ENCODE measurements at regions not wholly inside any gene's neighbourhood (a gene's known extent, or its start where the extent isn't known, plus 50 kb on each side); places are given as distances from the start of the nearest gene placed in this dataset.

DNA sequence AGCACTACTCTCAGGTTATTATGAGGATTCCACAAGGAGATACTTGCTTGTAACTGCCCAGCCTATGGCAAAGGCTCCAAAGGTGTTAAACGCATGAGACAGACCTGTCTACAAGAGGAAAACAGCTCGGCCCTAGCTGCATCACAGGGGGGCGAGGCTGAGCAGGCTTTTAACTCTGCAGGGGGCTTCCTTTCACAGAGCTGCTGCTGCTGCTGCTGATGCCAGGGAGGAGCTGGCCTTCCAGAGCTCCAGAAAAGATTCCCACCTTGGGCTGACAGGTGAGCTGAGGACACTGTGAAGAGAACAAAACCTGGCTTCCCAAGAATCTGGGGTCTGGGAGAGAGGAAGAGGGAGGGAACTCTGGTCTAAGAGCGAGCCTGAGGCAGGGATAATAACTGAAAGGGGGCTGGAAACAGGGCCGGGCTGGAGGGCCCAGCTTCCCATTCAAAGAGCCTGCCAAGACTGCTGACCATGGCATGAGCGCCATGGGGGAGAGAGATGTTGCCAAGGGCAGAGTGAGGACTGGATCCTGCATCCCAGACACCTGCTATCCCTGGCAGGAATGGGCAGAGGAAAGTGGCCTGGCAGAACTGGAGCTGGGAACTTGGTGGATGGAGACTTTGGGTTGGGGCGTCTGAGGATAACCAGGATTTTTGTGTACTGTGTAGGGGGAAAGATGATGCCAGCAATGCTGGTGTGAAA is 211.1 kb upstream of the LRFN2 start:
- no peak for DNase-seq (ENCODE audit: low spot score)

DNA sequence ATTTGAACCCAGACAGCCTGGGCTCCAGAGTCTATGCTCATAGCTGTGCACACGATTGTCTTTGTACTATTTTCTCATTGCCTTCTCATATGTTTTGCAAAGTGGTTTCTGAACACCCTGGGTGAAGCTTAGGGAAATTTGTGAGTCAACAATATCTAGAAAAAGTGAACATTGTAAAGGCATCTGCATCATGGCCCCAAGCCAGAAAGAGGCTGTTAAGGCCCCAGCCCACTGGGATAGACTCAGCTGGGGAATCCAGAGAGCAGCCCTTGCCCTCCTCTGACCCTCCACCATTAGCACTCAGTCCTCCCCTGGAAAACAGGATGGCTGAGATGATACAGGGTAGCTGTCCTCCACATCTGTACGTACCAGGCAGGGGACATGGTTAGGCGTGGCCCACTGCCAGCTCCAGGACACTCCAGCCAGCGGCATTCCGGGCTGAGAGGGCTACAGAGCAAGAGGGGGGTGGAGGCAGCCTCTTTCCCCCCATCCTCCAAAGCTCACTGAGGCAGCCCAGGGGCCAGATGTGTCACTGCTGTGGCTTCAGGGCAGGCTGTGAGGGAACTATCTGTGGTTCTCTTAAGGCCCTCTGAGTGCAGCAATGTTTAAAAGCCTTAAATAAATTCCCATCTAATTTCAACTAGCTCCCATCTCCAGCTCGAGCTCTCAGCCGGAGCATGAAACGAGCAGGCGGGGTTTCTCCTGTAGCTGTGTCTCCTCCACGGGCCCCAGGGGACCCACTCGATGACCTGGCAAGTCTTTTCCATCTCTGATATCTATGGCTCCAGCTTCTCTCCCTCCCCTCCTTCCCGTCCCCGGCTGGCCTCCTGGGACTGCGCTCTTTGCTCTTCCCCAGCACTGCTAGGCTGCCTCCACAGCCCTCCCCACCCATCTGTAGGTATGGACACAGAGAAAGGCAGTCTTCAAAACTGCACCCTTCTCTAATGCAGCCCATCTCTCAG is 209.4 kb upstream of the LRFN2 start:
- DNase-seq (ENCODE audit: low spot score) = no peak

DNA sequence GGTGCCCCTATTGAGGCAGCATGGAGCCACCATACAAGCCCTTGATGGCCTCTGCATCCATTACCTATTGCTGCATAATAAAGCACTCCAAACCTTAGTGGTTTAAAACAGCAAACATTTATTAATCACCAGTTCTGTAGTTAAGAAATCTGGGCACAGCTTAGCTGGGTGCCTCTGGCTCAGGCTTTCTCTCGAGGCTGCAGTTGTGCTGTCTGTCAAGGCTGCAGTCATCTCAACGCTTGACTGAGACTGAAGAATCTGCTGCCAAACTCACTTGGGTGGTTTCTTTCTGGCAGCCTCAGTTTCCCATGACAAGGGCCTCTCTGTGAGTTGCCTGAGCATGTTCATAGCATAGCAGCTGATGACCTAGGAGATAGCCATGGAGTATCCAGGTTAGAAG is 207.4 kb upstream of the LRFN2 start:
- no peak for DNase-seq (ENCODE audit: low spot score)

DNA sequence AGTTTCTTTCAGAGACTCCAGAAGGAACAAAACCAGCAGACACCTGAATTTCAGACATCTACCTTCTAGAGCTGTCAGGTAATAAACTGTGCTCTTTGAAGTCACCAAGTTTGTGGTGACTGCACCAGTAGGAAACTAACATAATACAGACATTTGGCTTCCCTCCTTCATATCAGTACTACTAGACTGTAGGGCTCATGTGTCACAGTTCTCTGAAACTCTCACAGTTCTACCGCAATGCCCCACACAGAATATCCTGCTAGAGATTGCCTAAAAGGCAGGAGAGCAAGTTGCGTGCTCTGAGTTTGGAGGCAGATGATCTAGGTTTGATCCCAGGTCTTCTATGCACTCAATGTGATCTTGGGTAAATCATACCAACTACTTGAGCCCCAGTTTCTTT is 205.0 kb upstream of the LRFN2 start:
- no peak for DNase-seq (ENCODE audit: low spot score)

DNA sequence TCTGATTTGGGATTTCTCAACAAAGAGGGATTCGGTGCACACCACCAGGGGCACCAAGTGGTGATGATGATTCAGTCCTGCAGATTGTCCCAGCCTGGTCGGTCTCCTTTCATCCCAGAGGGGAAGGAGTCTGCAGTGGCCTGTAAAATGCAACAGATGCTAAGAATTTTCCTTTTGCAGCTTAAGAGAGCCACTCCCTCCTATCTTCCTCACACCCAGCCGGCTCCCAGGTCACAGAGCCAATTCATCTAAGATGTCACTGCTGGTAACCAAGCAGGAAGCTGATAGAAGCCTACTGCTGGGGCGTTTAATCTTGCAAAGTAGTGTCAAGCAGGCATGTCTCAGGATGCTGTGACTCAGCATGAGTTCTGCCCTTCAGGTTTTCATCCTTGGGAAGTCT is 203.8 kb upstream of the LRFN2 start:
- DNase-seq (ENCODE audit: low spot score) = no peak

DNA sequence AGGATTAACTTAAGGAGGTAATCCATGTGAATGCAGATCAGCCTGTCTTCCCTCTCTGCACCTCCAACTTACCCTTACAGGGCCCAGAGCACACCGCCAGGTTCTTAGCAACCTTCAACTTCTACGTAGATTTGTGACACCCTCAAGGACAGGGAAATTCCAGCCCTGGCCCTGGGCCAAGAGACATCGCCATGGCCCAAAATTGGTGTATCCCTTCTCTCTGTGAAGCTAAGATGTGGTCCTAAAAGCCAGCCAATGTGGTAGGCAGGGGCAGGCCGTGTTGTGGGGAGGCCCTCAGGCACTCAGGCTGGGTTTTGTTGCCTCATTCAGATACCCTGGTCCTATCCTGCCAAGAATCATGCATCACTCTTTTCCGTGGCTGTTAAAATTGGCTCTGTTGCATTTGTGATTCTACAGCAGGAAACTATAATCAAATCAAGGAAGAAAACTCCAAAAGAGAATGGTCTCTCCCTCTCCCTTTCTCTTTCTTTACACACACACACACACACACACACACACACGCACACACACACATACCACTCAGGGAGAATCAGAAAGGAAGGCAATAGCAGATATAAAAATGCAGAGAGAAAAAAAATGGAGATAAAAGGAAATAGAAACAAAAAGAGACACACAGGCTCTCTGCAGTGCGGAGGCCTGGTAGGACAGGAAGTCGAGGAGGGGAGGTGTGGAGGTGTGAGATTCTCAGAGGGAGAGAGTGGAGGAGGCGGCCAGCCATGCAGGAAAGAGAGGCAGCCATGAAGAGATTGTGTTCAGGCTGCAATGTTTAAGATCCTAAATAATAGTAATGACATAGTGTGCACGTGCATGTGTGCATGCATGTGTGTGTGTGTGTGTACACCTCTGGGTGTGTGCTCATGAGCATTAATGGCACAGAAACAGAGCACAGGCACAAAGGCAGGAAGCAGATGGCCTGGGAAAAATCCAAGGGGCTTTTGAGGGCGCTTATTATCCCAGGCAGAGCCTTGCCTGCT is 201.8 kb upstream of the LRFN2 start:
- DNase-seq (ENCODE audit: low spot score) = no peak

DNA sequence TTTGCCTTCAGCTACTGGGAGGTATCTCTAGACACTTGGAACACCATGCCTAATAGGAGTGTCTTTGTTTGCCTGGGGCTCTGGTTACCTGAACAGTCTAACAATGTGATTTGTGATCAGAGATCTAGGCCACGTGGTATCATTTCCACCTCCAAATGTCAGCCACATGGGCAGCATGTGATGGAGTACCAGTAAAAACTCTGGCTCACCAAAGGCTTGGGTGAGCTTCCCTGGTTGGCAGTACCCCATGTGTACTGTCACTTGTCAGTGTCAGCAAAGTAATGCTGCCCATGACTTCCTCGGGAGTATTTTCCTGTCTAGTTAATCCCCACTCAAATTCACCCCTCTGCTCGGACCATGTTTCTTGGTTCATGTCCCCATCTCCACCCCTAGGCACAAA is 195.2 kb upstream of the LRFN2 start:
- no peak for DNase-seq (ENCODE audit: low spot score)

DNA sequence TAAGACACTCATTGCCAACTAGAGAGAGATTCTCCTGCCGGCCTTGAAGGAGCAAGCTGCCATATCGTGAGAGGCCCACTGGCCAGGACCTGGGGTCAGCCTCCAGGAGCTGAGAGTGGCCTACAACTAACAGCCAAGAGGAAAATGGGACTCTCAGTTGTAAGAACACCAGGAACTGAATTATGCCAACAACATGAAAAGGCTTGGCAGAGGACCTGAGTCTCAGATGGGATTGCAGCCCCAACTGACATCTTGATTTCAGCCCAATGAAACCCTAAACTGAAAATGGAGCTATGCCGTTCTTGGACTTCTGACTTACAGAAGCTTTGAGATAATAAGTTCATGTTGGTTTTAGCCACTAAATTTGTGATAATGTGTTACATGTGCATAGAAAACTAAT is 193.5 kb upstream of the LRFN2 start:
- no peak for DNase-seq (ENCODE audit: low spot score)

DNA sequence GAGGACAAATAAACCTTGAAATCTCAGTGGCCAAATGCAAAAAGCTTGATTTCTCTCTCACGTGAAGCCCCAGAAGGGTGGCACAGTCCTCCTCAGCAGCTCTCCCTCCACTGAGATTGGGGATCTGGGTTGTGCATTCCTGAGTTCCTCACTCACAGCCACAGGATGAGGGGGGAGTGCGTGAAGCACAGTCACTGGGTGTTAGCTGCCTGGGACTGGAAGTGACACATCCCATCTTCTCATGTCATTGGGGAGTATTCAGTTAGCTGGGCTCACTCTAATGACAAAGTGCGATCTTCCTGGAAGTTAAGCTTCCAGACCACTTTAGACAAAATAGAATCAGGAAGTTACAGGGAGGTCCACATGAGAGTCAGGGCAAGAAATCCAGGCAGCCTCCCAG is 192.2 kb upstream of the LRFN2 start:
- DNase-seq (ENCODE audit: low spot score) = no peak

DNA sequence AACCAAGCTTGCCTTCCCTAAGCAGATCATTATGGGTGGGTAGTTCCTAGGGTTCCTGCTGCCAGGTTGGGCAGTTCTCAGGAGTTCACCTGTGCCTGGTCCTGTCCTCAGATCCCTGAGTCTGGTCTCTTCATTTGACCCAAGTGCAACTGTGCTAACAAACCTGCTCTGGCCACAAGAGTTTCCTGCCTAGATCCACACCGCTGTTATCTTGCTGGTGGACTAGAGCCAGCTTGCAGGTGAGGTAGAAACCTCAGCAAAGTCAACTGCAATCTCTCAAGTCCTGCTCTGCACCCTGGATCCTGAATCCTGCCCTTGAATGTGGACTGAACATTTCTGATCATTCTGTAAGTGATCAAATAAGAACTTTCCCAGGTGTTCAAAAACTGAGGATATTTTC is 191.8 kb upstream of the LRFN2 start:
- DNase-seq (ENCODE audit: low spot score) = no peak

DNA sequence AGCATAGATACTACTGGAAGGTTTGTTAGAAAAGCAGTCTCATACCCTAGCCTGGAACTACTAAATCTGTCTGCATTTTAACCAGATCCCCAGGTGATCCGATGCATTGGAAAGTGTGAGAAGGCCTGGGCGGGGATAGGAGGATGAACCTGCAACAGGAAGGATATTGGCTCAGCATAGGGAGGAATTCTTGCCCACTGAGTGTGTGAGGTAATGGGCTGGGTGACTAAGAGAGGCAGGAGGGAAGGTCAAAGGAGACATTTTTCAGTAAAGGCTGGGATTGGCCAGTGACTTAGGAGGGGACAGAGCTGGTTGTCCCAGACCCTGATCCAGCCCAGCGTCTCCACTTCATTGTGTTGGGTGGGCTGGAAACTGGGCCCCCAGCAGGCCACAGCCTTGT is 191.0 kb upstream of the LRFN2 start:
- no peak for DNase-seq (ENCODE audit: low spot score)

DNA sequence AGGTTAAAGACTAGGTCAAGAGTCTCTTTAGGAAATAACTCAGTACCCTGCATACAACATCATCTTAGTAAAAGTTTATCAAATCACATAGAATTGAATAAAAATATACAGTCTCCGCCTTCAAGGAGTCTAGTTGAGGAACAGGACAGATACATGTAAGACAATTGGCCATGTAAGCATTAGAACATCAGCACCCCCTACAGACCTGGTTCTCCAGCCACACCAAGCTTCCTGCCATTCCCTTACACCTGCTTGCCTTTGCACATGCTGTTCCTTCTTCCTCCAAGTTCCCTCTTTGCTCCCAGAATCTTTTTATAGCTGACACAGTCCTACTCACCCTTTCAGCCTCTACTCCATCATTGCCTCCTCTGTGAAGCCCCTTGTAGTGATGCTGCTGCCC is 187.8 kb upstream of the LRFN2 start:
- DNase-seq (ENCODE audit: low spot score) = no peak

DNA sequence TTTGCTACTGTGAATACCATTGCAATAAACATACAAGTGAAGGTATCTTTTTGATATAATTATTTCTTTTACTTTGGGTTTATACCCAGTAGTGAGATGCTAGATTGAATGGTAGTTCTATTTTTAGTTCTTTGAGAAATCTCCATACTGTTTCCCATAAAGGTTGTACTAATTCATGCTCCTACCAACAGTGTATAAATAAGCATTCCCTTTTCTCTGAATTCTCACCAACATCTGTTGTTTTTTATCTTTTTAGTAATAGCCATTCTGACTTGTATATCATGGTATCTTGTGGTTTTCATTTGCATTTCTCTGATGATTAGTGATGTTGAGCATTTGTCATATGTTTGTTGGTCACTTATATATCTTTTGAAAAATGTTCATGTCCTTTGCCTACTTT is 183.6 kb upstream of the LRFN2 start:
- no peak for DNase-seq (ENCODE audit: low spot score)

DNA sequence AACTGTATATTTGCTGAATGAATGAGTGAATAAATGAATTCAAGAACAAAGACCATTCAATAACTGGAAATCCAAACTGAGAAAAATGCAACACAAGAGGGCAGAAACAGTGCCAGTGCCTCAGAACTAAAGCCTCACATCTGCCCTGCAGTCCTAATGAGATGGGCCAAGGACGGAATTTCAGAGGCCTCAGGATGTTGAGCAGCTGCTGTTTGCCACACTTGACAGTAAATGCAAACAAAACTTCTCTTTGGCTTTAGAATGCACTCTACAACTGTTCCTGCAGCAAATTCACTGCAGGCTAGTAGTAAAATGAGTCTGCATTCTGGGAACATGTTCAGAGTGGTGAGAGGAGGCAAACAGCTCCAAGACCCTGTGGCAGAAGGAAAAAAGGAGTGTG is 177.6 kb upstream of the LRFN2 start:
- peak; percentile 24 for DNase-seq (ENCODE audit: low spot score)

DNA sequence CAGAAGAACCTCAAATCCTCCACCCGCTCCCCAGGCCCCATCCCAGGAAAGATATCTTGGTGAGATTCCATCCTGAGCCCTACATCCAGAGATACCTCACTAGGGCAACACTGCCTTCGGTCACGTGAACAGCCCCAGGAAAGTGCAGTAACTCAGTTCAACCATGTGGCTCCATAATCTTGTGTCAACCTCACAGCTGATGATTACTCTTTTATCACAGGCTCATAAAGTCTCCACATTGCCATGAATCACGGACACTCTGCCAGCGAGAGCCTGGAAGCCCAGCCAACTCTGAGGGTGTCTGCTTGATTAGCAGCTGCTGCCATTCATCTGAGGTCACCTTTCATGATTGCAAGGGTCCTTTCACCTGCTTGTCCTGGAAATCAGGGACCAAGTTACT is 175.8 kb upstream of the LRFN2 start:
- DNase-seq (ENCODE audit: low spot score) = no peak

DNA sequence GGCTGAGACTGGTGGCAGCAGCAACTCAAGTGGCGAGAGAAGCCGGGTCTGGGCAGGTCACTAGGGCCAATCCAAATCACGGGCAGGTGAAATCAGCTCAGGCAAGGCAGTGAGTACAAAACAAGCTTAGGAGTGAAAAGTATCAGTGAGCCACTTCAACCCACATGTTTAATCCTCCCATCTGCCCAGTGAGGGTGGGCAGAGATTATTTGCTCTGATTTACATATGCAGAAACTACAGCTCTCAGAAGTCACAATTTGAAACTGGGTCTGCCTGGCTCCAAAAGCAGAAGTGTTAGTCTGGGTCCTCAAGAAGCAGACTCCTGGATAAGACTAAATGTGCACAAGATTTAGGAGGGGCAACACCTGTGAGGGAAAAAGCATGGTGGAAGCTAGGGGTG is 173.7 kb upstream of the LRFN2 start:
- no peak for DNase-seq (ENCODE audit: low spot score)

DNA sequence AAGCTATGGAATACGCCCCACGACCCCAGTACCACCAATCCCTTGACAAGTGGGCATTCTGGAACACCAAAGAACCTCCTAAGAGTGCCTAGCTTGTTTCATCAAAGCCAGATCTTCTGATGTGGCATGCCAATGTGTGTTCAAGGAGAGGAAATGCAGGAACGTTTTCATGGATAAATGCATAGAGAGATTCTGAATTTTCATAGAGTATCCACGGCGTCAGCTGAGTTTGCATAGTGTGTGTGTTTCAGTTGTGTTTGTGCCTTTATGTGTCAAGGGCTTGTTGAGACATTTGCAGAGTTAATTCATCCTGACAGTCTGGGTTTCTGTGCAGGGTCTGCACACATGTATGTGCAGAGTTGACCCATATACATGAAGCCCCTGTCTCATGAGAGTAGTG is 172.7 kb upstream of the LRFN2 start:
- DNase-seq (ENCODE audit: low spot score) = no peak

DNA sequence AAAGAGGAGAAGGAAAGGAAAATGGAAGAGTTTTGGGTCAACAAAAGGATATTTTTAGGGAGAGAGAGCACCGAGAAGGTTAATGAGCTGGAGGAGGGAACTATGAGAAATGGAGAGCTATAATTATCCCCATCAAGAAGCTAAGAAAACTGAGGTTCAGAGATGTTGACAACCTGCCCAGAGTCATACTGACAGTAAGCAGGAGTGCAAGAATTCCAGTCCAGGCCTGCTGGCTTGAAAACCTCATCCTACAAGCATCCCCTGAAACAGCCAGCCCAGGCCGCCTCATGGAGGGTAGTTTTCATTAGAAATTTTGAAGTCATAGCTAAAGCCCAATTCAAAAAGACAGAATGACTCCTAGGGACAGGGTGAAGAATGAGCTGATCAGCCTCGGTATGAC is 172.1 kb upstream of the LRFN2 start:
- peak; percentile 32 for DNase-seq (ENCODE audit: low spot score)

DNA sequence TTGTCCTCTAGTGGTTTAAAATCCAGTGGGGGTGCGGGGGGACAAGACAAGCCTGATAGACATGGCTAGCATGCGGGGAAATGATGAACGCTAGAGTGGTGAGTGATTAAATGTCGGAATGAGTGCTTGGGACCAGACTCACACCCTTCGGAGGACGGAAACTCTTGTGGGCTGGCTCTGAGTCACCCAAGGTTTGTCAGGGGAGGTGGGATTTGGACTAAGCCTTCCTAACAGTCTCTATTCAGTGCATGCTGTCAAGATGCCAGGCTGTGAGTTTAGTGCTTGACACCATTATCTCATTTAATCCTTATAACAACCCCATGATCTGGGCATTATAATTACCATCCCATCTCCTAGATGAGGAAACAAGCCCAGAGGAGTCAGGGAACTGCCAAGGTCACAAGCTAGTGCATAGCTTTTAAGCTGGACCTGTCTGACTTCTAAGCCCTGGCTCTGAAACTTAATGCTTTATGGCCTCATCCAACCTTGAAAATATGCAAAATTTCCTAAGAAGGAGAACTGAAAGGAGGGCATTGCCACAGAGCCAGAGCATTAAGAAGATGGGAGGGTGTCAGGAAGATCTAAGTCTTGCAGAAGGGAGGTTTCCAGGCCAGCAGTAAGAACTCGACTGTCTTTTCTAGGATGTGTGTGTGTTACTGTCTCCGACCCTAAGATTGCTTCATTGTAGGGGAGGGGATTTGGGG is 168.7 kb upstream of the LRFN2 start:
- DNase-seq (ENCODE audit: low spot score) = no peak

DNA sequence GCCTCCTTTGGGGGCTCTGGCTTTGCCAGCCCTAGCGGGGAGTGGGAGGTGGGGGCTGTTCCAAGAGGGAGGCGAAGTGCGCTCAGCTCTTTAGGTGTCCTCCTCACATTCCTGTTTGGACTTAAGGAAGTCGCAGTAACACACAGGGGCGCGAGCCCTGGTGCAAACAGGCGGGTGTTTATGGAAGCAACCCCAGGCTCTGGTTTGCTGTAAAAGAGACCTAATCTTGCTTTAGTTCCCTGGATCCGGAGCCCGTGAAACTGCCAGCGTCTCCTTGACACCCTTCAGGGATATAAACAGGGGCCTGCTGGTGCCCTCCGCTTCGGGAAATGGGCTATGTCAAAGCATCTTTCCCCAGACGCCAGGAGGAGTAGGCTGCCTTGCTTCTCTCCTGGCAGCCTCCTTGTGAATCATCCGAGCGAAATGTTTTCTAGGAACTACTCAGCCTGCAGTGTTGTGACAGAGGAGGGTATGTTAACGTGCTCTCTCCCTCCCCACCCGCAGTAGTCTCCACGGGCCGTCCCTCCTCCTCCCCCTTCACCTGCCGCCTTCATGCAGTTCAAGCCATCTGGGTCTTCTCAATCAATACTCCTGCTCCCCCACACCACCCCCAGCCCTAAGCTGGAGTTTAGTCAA is 168.0 kb upstream of the LRFN2 start:
- peak; percentile 32 for DNase-seq (ENCODE audit: low spot score)

DNA sequence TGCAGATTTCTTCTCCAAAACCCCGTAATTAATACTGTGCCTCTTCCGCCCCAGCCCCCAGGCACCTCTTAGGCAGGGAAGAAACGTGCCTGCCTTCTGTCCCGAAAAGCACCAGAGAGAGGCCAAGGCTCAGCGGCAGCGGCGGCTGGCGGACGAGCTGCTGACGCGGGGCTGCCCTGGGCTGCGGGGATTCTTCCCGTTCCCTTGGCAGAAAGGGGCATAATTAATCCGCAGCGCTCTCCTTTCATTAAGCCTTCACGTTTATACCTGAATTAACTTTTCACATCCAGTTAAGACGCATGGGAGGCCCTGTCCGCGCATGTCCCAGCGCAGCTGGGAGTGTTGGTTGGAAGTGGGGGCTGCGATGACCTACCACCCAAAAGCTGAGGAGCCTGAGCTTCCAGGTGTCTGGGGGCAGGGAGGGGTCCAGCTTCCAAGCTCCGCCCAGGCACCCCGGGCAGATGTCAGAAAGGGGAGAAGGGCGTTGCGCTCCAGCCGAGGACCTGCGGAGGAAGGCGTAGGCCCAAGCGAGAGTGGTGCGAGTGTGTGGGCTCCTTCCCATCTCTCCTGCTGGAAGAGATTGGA is 167.4 kb upstream of the LRFN2 start:
- DNase-seq (ENCODE audit: low spot score) = no peak

Measured in mucosa of gallbladder (tissue), 1 donor.